ENCODE measurements at regions not wholly inside any gene's neighbourhood (a gene's known extent, or its start where the extent isn't known, plus 50 kb on each side); places are given as distances from the start of the nearest gene placed in this dataset.

DNA sequence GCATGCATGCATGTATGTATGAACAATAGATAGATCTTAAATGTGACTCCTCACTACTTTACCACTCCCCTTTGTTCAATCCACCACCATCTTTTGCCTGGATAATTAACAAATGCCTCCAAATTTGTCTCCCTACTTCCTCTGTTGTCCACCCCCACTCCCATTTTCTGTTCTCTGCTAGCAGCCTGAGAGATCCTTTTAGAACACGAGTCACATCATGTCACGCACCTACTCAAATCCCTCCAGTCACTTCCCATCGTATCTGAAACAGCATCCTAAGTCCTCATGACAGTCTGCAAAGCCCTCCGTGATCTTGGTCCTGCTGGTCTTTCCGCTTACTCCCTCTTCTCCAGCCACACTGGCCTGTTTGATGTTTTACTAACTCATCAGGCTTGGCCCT, 527.3 kb downstream of the EPHA4 start:
- H3K4me3 ChIP-seq (ENCODE audit: low read depth, low read length) = no peak overlapping the region
- no peak for DNase-seq (ENCODE audit: low read depth)
- TF ChIP-seq, protein P1, sequence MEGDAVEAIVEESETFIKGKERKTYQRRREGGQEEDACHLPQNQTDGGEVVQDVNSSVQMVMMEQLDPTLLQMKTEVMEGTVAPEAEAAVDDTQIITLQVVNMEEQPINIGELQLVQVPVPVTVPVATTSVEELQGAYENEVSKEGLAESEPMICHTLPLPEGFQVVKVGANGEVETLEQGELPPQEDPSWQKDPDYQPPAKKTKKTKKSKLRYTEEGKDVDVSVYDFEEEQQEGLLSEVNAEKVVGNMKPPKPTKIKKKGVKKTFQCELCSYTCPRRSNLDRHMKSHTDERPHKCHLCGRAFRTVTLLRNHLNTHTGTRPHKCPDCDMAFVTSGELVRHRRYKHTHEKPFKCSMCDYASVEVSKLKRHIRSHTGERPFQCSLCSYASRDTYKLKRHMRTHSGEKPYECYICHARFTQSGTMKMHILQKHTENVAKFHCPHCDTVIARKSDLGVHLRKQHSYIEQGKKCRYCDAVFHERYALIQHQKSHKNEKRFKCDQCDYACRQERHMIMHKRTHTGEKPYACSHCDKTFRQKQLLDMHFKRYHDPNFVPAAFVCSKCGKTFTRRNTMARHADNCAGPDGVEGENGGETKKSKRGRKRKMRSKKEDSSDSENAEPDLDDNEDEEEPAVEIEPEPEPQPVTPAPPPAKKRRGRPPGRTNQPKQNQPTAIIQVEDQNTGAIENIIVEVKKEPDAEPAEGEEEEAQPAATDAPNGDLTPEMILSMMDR (IDR thresholded peaks at IDR 0.05; ENCODE audit: insufficient read depth, low read depth, low read length) = no peak

GRCh38 chr2:221050020-221050795, 521.9 kb downstream of the EPHA4 start:
- no peak for DNase-seq (ENCODE audit: low read depth)
- TF ChIP-seq, protein P1 (IDR thresholded peaks at IDR 0.05; ENCODE audit: insufficient read depth, low read depth, low read length) = no peak
- H3K4me3 ChIP-seq (ENCODE audit: low read depth, low read length) = no peak overlapping the region

GRCh38 chr2:221051162-221051561, 520.9 kb downstream of the EPHA4 start:
- no peak for DNase-seq (ENCODE audit: low read depth)
- no peak overlapping the region for H3K4me3 ChIP-seq (ENCODE audit: low read depth, low read length)
- TF ChIP-seq, protein P1 (IDR thresholded peaks at IDR 0.05; ENCODE audit: insufficient read depth, low read depth, low read length) = no peak

GRCh38 chr2:221060376-221060775, 511.7 kb downstream of the EPHA4 start:
- TF ChIP-seq, protein P1 (IDR thresholded peaks at IDR 0.05; ENCODE audit: insufficient read depth, low read depth, low read length) = no peak
- H3K4me3 ChIP-seq (ENCODE audit: low read depth, low read length) = no peak overlapping the region
- peak; percentile 1 for DNase-seq (ENCODE audit: low read depth)

- TF ChIP-seq, protein P1 (IDR thresholded peaks at IDR 0.05; ENCODE audit: insufficient read depth, low read depth, low read length) = no peak
- DNase-seq (ENCODE audit: low read depth) = no peak
- no peak overlapping the region for H3K4me3 ChIP-seq (ENCODE audit: low read depth, low read length)
Observed at GRCh38 chr2:221063568-221063967, 508.5 kb downstream of the EPHA4 start.

- TF ChIP-seq, protein P1 (IDR thresholded peaks at IDR 0.05; ENCODE audit: insufficient read depth, low read depth, low read length) = no peak
- H3K4me3 ChIP-seq (ENCODE audit: low read depth, low read length) = no peak overlapping the region
- no peak for DNase-seq (ENCODE audit: low read depth)
Observed at GRCh38 chr2:221064058-221064854, 507.8 kb downstream of the EPHA4 start.
